ENCODE measurements at regions not wholly inside any gene's neighbourhood (a gene's known extent, or its start where the extent isn't known, plus 50 kb on each side); places are given as distances from the start of the nearest gene placed in this dataset.

GRCh38 chr2:175872721-175873120 is 129.3 kb downstream of the LNPK start:
- Histone ChIP-seq H3K4me3 (no peak overlapping the region), H3K4me1 (replicated peaks in 1 of 2) (no peaks in the 10 kb centered on the region), H3K9me3 (replicated peaks in 1 of 3) (no peaks in the 10 kb centered on the region), H3K27ac (no peak overlapping the region), H3K36me3 (replicated peaks in 1 of 2) (no peaks in the 10 kb centered on the region), H3K27me3 (no peaks in the 10 kb centered on the region)
- intact Hi-C loops (cut with DNase I), result no loop called here
- DNase-seq, result no peak
- TF ChIP-seq CTCF (IDR thresholded peaks at IDR 0.05), result no peak
- TF ChIP-seq POLR2A (IDR thresholded peaks at IDR 0.05), result no peak

GRCh38 chr2:175872005-175872348 is 130.1 kb downstream of the LNPK start:
- no peak for DNase-seq
- Histone ChIP-seq H3K36me3 (replicated peaks in 1 of 2) (no peaks in the 10 kb centered on the region), H3K27ac (no peak overlapping the region), H3K9me3 (replicated peaks in 1 of 3) (no peaks in the 10 kb centered on the region), H3K4me3 (no peak overlapping the region), H3K4me1 (replicated peaks in 1 of 2) (no peaks in the 10 kb centered on the region), H3K27me3 (no peaks in the 10 kb centered on the region)
- 68 to 79% (median 73%) methylated on average over 5 of the region's 5 CpGs for WGBS, 4 donors
- intact Hi-C loops (cut with DNase I), result no loop called here
- no peak for TF ChIP-seq POLR2A (IDR thresholded peaks at IDR 0.05)
- no peak for TF ChIP-seq CTCF (IDR thresholded peaks at IDR 0.05)

- no peak for DNase-seq
- H3K27me3 ChIP-seq, result no peaks in the 10 kb centered on the region
- no peaks in the 10 kb centered on the region for H3K9me3 ChIP-seq (replicated peaks in 1 of 3)
- H3K36me3 ChIP-seq (replicated peaks in 1 of 2), result no peaks in the 10 kb centered on the region
- intact Hi-C loops (cut with DNase I), result no loop called here
- no peak overlapping the region for H3K27ac ChIP-seq
- WGBS, 4 donors, result 78 to 84% (median 80%) methylated on average over 3 of the region's 3 CpGs
- H3K4me1 ChIP-seq (replicated peaks in 1 of 2), result no peaks in the 10 kb centered on the region
- H3K4me3 ChIP-seq, result no peak overlapping the region
- TF ChIP-seq CTCF (IDR thresholded peaks at IDR 0.05) (no peak), POLR2A (IDR thresholded peaks at IDR 0.05) (no peak)
These were observed 130.6 kb downstream of the LNPK start for GRCh38 chr2:175871331-175872004.

GRCh38 chr2:175865716-175866115 is 136.4 kb downstream of the LNPK start:
- H3K27ac ChIP-seq, result no peak overlapping the region
- no peaks in the 10 kb centered on the region for H3K9me3 ChIP-seq (replicated peaks in 1 of 3)
- 66 to 79% (median 72%) methylated on average over 4 of the region's 4 CpGs for WGBS, 4 donors
- peaks cover 4% of the 10 kb centered on the region for H3K27me3 ChIP-seq
- intact Hi-C loops (cut with DNase I), result no loop called here
- TF ChIP-seq CTCF (IDR thresholded peaks at IDR 0.05), result no peak
- no peak for TF ChIP-seq POLR2A (IDR thresholded peaks at IDR 0.05)
- H3K4me3 ChIP-seq, result no peak overlapping the region
- DNase-seq, result no peak
- H3K36me3 ChIP-seq (replicated peaks in 1 of 2), result no peaks in the 10 kb centered on the region
- no peaks in the 10 kb centered on the region for H3K4me1 ChIP-seq (replicated peaks in 1 of 2)
